Liver (tissue), 8 donors: ENCODE measurements at regions not wholly inside any gene's neighbourhood (a gene's known extent, or its start where the extent isn't known, plus 50 kb on each side); places are given as distances from the start of the nearest gene placed in this dataset.

ENCODE experiments used
- DNase-seq: peaks from one replicate; pipeline ENCODE4 v3.0.0-alpha.2; 2017; ENCODE audit warnings: low spot score
- H3K27ac ChIP-seq, 2 donors: one replicate each; pipeline ENCODE4 v1.7.0; 2013; ENCODE audit warnings: inconsistent platforms in 2 of 2, low read length in 2 of 2, control low read depth in 1 of 2, low read depth in 1 of 2, mild to moderate bottlenecking in 1 of 2
- H3K27me3 ChIP-seq, 4 donors: one replicate each; pipeline versions ENCODE4 v1.6.1 to v1.7.0; 2013; ENCODE audit warnings: low read length in 3 of 4, inconsistent platforms in 1 of 4, mild to moderate bottlenecking in 1 of 4, moderate library complexity in 1 of 4; ENCODE audit not compliant: control insufficient read depth in 4 of 4, insufficient read depth in 4 of 4
- H3K36me3 ChIP-seq, 4 donors: one replicate each; pipeline versions ENCODE4 v1.6.1 to v1.7.0; 2013; ENCODE audit warnings: low read length in 3 of 4, mild to moderate bottlenecking in 3 of 4, low read depth in 1 of 4, moderate library complexity in 1 of 4; ENCODE audit not compliant: control insufficient read depth in 4 of 4, insufficient read depth in 3 of 4
- H3K4me1 ChIP-seq, 4 donors: one replicate each; pipeline versions ENCODE4 v1.6.1 to v1.7.0; 2013; ENCODE audit warnings: low read length in 3 of 4, mild to moderate bottlenecking in 3 of 4, moderate library complexity in 1 of 4; ENCODE audit not compliant: control insufficient read depth in 4 of 4, insufficient read depth in 4 of 4
- H3K4me3 ChIP-seq, 3 donors: one replicate each; pipeline versions ENCODE4 v1.6.1 to v1.7.0; 2013; ENCODE audit warnings: low read length in 3 of 3, control low read depth in 1 of 3, low read depth in 1 of 3, mild to moderate bottlenecking in 1 of 3
- H3K9ac ChIP-seq, 2 donors: one replicate each; pipeline ENCODE4 v1.7.0; 2013; ENCODE audit warnings: low read length in 2 of 2, mild to moderate bottlenecking in 2 of 2, moderate library complexity in 2 of 2, control low read depth in 1 of 2, low read depth in 1 of 2
- H3K9me3 ChIP-seq, 4 donors: one replicate each; pipeline versions ENCODE4 v1.6.1 to v1.7.0; 2013; ENCODE audit warnings: low read length in 3 of 4; ENCODE audit not compliant: control insufficient read depth in 4 of 4
- EGR1 ChIP-seq, 2 donors: IDR thresholded peaks; 2 replicates each; pipeline ENCODE4 v1.6.1; 2016 to 2018; ENCODE audit warnings: antibody characterized with exemption in 2 of 2, low read depth in 2 of 2
- FOXA1 ChIP-seq: IDR thresholded peaks from 2 replicates; pipeline ENCODE4 v1.6.1; 2016; ENCODE audit warnings: antibody characterized with exemption
- FOXA2 ChIP-seq: IDR thresholded peaks from 2 replicates; pipeline ENCODE4 v1.6.1; 2016; ENCODE audit warnings: antibody characterized with exemption
- GABPA ChIP-seq, 2 donors: IDR thresholded peaks in 1 of 2; conservative IDR thresholded peaks in 1 of 2; 2 replicates each; pipeline ENCODE4 v1.6.1; 2016; ENCODE audit warnings: antibody characterized with exemption in 2 of 2, mild to moderate bottlenecking in 1 of 2, moderate library complexity in 1 of 2
- HNF4A ChIP-seq, 2 donors: conservative IDR thresholded peaks; 2 replicates each; pipeline ENCODE4 v1.6.1; 2016; ENCODE audit warnings: antibody characterized with exemption in 2 of 2, mild to moderate bottlenecking in 2 of 2
- HNF4G ChIP-seq: IDR thresholded peaks from 2 replicates; pipeline ENCODE4 v1.6.1; 2016; ENCODE audit warnings: antibody characterized with exemption
- JUND ChIP-seq, 2 donors: IDR thresholded peaks; 2 replicates each; pipeline ENCODE4 v1.6.1; 2016; ENCODE audit warnings: antibody characterized with exemption in 2 of 2
- NR2F2 ChIP-seq: IDR thresholded peaks from 2 replicates; pipeline ENCODE4 v1.6.1; 2016; ENCODE audit warnings: antibody characterized with exemption
- RAD21 ChIP-seq, 2 donors: IDR thresholded peaks; 2 replicates each; pipeline ENCODE4 v1.6.1; 2016; ENCODE audit warnings: antibody characterized with exemption in 2 of 2, mild to moderate bottlenecking in 2 of 2
- REST ChIP-seq: IDR thresholded peaks from 2 replicates; pipeline ENCODE4 v1.6.1; 2016; ENCODE audit warnings: antibody characterized with exemption, mild to moderate bottlenecking
- RXRA ChIP-seq, 2 donors: IDR thresholded peaks; 2 replicates each; pipeline ENCODE4 v1.6.1; 2017 to 2018; ENCODE audit warnings: antibody characterized with exemption in 2 of 2, mild to moderate bottlenecking in 1 of 2
- SP1 ChIP-seq: IDR thresholded peaks from 2 replicates; pipeline ENCODE4 v1.6.1; 2018; ENCODE audit warnings: antibody characterized with exemption, mild to moderate bottlenecking
- TAF1 ChIP-seq: conservative IDR thresholded peaks from 2 replicates; pipeline ENCODE4 v1.6.1; 2016; ENCODE audit warnings: antibody characterized with exemption, mild to moderate bottlenecking
- YY1 ChIP-seq: IDR thresholded peaks from 2 replicates; pipeline ENCODE4 v1.6.1; 2016; ENCODE audit warnings: antibody characterized with exemption, mild to moderate bottlenecking
- WGBS: extraction: QIAGEN DNeasy Blood & Tissue Kit; methylation state at CpG from one replicate; pipeline ENCODE4 v1.1.7; 2013; 5-methylcytosine and 5-hydroxymethylcytosine counted together
- TF ChIP-seq, protein P1 (sequence below): IDR thresholded peaks from 2 replicates; pipeline ENCODE4 v1.6.1; 2016; ENCODE audit warnings: antibody characterized with exemption
- TF ChIP-seq, protein P2 (sequence below): fragments of 150-350 bp; IDR thresholded peaks from 2 replicates; pipeline ENCODE4 v1.5.1; 2017; ENCODE audit warnings: improper control_type of control experiment, low read depth, low read length; ENCODE audit not compliant: missing input control
- TF ChIP-seq, protein P3 (sequence below): IDR thresholded peaks from 2 replicates; pipeline ENCODE4 v1.6.1; 2016; ENCODE audit warnings: antibody characterized with exemption
- donor health status: healthy.
- donor health status: healthy.
- donor health status: healthy.
- donor health status: healthy.
- donor health status: healthy.

DNA sequence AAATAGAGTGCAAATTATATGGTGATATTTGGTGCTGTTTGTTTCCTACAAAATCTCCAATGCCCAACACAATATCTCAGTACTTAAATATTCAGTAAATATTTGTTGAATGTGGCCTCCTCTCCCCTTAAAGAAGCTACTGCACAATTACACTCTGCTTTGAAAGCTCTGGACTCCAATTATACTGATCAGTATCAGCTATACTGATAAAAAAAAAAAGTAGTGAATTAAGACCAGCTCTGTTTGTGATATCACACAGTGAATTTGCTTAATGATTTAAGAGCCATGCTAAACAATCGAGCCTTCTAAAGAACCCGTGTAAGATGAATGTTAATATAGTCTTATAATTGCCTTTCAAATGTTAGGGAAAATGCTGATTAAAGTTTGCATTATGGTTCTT lies 543.2 kb upstream of the API5 start:
- Histone ChIP-seq H3K4me1 (no peaks in the 10 kb centered on the region), H3K9me3 (no peaks in the 10 kb centered on the region)
- no peak for TF ChIP-seq RXRA (IDR thresholded peaks at IDR 0.05)
- TF ChIP-seq JUND (IDR thresholded peaks at IDR 0.05), result no peak
- no peak for TF ChIP-seq RAD21 (IDR thresholded peaks at IDR 0.05)
- TF ChIP-seq EGR1 (IDR thresholded peaks at IDR 0.05; ENCODE audit: low read depth in 2 of 2), result no peak
- TF ChIP-seq SP1, result no peak
- no peak for TF ChIP-seq FOXA1
- TF ChIP-seq FOXA2, result no peak
- TF ChIP-seq, protein P1, sequence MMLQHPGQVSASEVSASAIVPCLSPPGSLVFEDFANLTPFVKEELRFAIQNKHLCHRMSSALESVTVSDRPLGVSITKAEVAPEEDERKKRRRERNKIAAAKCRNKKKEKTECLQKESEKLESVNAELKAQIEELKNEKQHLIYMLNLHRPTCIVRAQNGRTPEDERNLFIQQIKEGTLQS, result no peak

GRCh38 chr11:42770444-42771065 lies 541.2 kb upstream of the API5 start:
- DNase-seq, result no peak
- 16% methylated on average over 1 of the region's 1 CpG for WGBS
- TF ChIP-seq TAF1, result no peak
- TF ChIP-seq RXRA (IDR thresholded peaks at IDR 0.05), result no peak
- TF ChIP-seq NR2F2, result no peak
- TF ChIP-seq, protein P2, sequence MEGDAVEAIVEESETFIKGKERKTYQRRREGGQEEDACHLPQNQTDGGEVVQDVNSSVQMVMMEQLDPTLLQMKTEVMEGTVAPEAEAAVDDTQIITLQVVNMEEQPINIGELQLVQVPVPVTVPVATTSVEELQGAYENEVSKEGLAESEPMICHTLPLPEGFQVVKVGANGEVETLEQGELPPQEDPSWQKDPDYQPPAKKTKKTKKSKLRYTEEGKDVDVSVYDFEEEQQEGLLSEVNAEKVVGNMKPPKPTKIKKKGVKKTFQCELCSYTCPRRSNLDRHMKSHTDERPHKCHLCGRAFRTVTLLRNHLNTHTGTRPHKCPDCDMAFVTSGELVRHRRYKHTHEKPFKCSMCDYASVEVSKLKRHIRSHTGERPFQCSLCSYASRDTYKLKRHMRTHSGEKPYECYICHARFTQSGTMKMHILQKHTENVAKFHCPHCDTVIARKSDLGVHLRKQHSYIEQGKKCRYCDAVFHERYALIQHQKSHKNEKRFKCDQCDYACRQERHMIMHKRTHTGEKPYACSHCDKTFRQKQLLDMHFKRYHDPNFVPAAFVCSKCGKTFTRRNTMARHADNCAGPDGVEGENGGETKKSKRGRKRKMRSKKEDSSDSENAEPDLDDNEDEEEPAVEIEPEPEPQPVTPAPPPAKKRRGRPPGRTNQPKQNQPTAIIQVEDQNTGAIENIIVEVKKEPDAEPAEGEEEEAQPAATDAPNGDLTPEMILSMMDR, result peak; percentile 56
- no peak for TF ChIP-seq FOXA1
- TF ChIP-seq RAD21 (IDR thresholded peaks at IDR 0.05), result peak; percentile 65 to 73
- TF ChIP-seq YY1, result no peak
- TF ChIP-seq HNF4A (conservative IDR thresholded peaks at IDR 0.05), result no peak
- no peak for TF ChIP-seq REST
- TF ChIP-seq GABPA (IDR thresholded peaks at IDR 0.05 in 1 of 2, conservative IDR thresholded peaks at IDR 0.05 in 1 of 2), result no peak
- no peak for TF ChIP-seq SP1
- TF ChIP-seq FOXA2, result no peak
- TF ChIP-seq HNF4G, result no peak
- TF ChIP-seq, protein P3, sequence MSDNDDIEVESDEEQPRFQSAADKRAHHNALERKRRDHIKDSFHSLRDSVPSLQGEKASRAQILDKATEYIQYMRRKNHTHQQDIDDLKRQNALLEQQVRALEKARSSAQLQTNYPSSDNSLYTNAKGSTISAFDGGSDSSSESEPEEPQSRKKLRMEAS, result no peak
- H3K27ac ChIP-seq, result no peak overlapping the region
- H3K27me3 ChIP-seq, result peaks cover 0 to 8% (median 1%) of the 10 kb centered on the region in 4 donors
- no peaks in the 10 kb centered on the region for H3K36me3 ChIP-seq
- no peak overlapping the region for H3K4me3 ChIP-seq
- no peaks in the 10 kb centered on the region for H3K4me1 ChIP-seq
- no peaks in the 10 kb centered on the region for H3K9me3 ChIP-seq
- H3K9ac ChIP-seq, result no peak overlapping the region

More for the DNA sequence above, 543.2 kb upstream of the API5 start:
- DNase-seq, result no peak
- Histone ChIP-seq H3K27me3 (peaks cover 0 to under 1% (median under 1%) of the 10 kb centered on the region in 4 donors), H3K4me3 (no peak overlapping the region), H3K9ac (no peak overlapping the region), H3K36me3 (no peaks in the 10 kb centered on the region), H3K27ac (no peak overlapping the region)
- 57% methylated on average over 2 of the region's 2 CpGs for WGBS
